Panc1 (cell line): ENCODE measurements at regions not wholly inside any gene's neighbourhood (a gene's known extent, or its start where the extent isn't known, plus 50 kb on each side); places are given as distances from the start of the nearest gene placed in this dataset.

Experiments
- ATAC-seq: fragments of 200-7000 bp; cut with Tn5 transposase; 2 replicates; pipeline ENCODE4 v1.9.1; 2020; ENCODE audit warnings: mild to moderate bottlenecking, moderate library complexity
- BruUV-seq: library from RNA; stranded (reverse); fragments of 400-500 nt; replicated peaks from 2 replicates; lab custom pipeline; 2021; lab: Mats Ljungman, UMichigan
- CTCF ChIA-PET: fragments of 300-600 bp; sonication (Branson Sonifier 250); formaldehyde crosslinking; loops from one replicate; lab custom pipeline; 2022; ENCODE audit warnings: antibody characterized with exemption; lab: Charles Lee
- POLR2A ChIA-PET: fragments of 300-600 bp; sonication (Branson Sonifier 250); formaldehyde crosslinking; loops from one replicate; lab custom pipeline; 2022; ENCODE audit warnings: antibody characterized with exemption; lab: Charles Lee
- DNase-seq: peaks from one replicate; pipeline ENCODE4 v3.0.0-alpha.2; 2010; ENCODE audit warnings: low read depth, low spot score
- H3K27ac ChIP-seq: 2 replicates; pipeline ENCODE4 v1.5.1; 2011; ENCODE audit warnings: mild to moderate bottlenecking, low read length, inconsistent platforms
- H3K27me3 ChIP-seq: fragments of 200-500 bp; sonication (Bioruptor generic); 2 replicates; pipeline ENCODE4 v1.6.0; 2014; ENCODE audit warnings: low read length, inconsistent platforms; ENCODE audit not compliant: control insufficient read depth, insufficient read depth
- H3K36me3 ChIP-seq: fragments of 200-500 bp; sonication (Bioruptor generic); 2 replicates; pipeline ENCODE4 v1.5.1; 2014; ENCODE audit warnings: inconsistent platforms, mild to moderate bottlenecking, low read length, moderate library complexity; ENCODE audit not compliant: control insufficient read depth, insufficient read depth
- H3K4me1 ChIP-seq: 2 replicates; pipeline ENCODE4 v1.5.1; 2011; ENCODE audit warnings: inconsistent platforms, mild to moderate bottlenecking, low read length, moderate library complexity; ENCODE audit not compliant: control insufficient read depth, insufficient read depth
- H3K4me3 ChIP-seq, 2 experiments: 2 replicates each; pipeline ENCODE4 v1.5.1; 2011 to 2012; ENCODE audit warnings: low read depth in 2 of 2, low read length in 2 of 2, mild to moderate bottlenecking in 2 of 2, inconsistent platforms in 1 of 2, moderate library complexity in 1 of 2
- H3K9me3 ChIP-seq: fragments of 200-500 bp; sonication (Bioruptor generic); 2 replicates; pipeline ENCODE4 v1.5.1; 2014; ENCODE audit warnings: low read depth, mild to moderate bottlenecking, inconsistent platforms, low read length, moderate library complexity; ENCODE audit not compliant: control insufficient read depth, insufficient read depth
- CTCF ChIP-seq: fragments of 450-650 bp; IDR thresholded peaks from 2 replicates; pipeline ENCODE4 v1.5.1; 2017; ENCODE audit warnings: mild to moderate bottlenecking
- POLR2AphosphoS5 ChIP-seq: IDR thresholded peaks from 2 replicates; pipeline ENCODE4 v1.6.1; 2012; ENCODE audit warnings: mild to moderate bottlenecking, low read depth, low read length, moderate library complexity
- REST ChIP-seq, 2 experiments: IDR thresholded peaks; 2 replicates each; pipeline ENCODE4 v1.6.1; 2011 to 2012; ENCODE audit warnings: low read depth in 2 of 2, control low read depth in 1 of 2, low read length in 1 of 2, mild to moderate bottlenecking in 1 of 2, moderate library complexity in 1 of 2; ENCODE audit not compliant: insufficient read depth in 1 of 2
- SIN3A ChIP-seq: IDR thresholded peaks from 2 replicates; pipeline ENCODE4 v1.6.1; 2012; ENCODE audit warnings: low read depth, mild to moderate bottlenecking, low read length, moderate library complexity, borderline replicate concordance; ENCODE audit not compliant: insufficient read depth
- TCF7L2 ChIP-seq: IDR thresholded peaks from 2 replicates; pipeline ENCODE4 v1.6.1; 2011; ENCODE audit warnings: mild to moderate bottlenecking, low read depth, low read length, inconsistent platforms
- in situ Hi-C: cut with HindIII; loops from 2 replicates; pipeline ENCODE4 v1.10.0; 2016; ENCODE audit warnings: low sequenced_read_pairs, low pct_unique_long_range_greater_than_20kb
- intact Hi-C: fragments of 100-400 bp; cut with micrococcal nuclease; formaldehyde crosslinking; loops from one replicate; pipeline ENCODE4 v1.10.0; 2022; ENCODE audit not compliant: unreplicated experiment

- no TSS peak for BruUV-seq
- no peak overlapping the region for H3K27ac ChIP-seq
- no peak for ATAC-seq
- no peaks in the 10 kb centered on the region for H3K9me3 ChIP-seq
- no peaks in the 10 kb centered on the region for H3K4me1 ChIP-seq
- POLR2A ChIA-PET, result no interaction called here
- in situ Hi-C loops (no loop called here), intact Hi-C loops (no loop called here)
- CTCF ChIA-PET, result no interaction called here
- no peaks in the 10 kb centered on the region for H3K36me3 ChIP-seq
- no peaks in the 10 kb centered on the region for H3K27me3 ChIP-seq
- no peak overlapping the region for H3K4me3 ChIP-seq
- TF ChIP-seq POLR2AphosphoS5, result no peak
- no peak for TF ChIP-seq CTCF
- TF ChIP-seq TCF7L2, result no peak
- TF ChIP-seq REST (IDR thresholded peaks at IDR 0.05; ENCODE audit: insufficient read depth in 1 of 2, low read depth in 2 of 2, low read length in 1 of 2), result no peak
- no peak for TF ChIP-seq SIN3A
- DNase-seq, result no peak
Observed at GRCh38 chr2:144151405-144151804, 368.5 kb downstream of the ZEB2 start.

- no peak overlapping the region for H3K27ac ChIP-seq
Observed at GRCh38 chr2:144147356-144147755, 372.6 kb downstream of the ZEB2 start.

More at GRCh38 chr2:144147356-144147755, 372.6 kb downstream of the ZEB2 start:
- no TSS peak for BruUV-seq
- Histone ChIP-seq H3K4me3 (no peak overlapping the region), H3K4me1 (no peaks in the 10 kb centered on the region), H3K27me3 (no peaks in the 10 kb centered on the region), H3K9me3 (no peaks in the 10 kb centered on the region), H3K36me3 (no peaks in the 10 kb centered on the region)
- TF ChIP-seq POLR2AphosphoS5, result no peak
- TF ChIP-seq SIN3A, result no peak
- no peak for TF ChIP-seq REST (IDR thresholded peaks at IDR 0.05; ENCODE audit: insufficient read depth in 1 of 2, low read depth in 2 of 2, low read length in 1 of 2)
- POLR2A ChIA-PET, result no interaction called here
- DNase-seq, result no peak
- CTCF ChIA-PET, result no interaction called here
- ATAC-seq, result no peak
- in situ Hi-C loops, result no loop called here
- intact Hi-C loops, result no loop called here
